RKO (cell line): ENCODE measurements at regions not wholly inside any gene's neighbourhood (a gene's known extent, or its start where the extent isn't known, plus 50 kb on each side); places are given as distances from the start of the nearest gene placed in this dataset.
"Not testable (repeated sequence)": the region's sequence is repeated elsewhere in the genome, so short reads cannot be mapped to it uniquely, and the experiment has no call there.

Source experiments
- DNase-seq: peaks from one replicate; pipeline ENCODE4 v3.0.0-alpha.2; 2016; ENCODE audit warnings: low spot score

DNA sequence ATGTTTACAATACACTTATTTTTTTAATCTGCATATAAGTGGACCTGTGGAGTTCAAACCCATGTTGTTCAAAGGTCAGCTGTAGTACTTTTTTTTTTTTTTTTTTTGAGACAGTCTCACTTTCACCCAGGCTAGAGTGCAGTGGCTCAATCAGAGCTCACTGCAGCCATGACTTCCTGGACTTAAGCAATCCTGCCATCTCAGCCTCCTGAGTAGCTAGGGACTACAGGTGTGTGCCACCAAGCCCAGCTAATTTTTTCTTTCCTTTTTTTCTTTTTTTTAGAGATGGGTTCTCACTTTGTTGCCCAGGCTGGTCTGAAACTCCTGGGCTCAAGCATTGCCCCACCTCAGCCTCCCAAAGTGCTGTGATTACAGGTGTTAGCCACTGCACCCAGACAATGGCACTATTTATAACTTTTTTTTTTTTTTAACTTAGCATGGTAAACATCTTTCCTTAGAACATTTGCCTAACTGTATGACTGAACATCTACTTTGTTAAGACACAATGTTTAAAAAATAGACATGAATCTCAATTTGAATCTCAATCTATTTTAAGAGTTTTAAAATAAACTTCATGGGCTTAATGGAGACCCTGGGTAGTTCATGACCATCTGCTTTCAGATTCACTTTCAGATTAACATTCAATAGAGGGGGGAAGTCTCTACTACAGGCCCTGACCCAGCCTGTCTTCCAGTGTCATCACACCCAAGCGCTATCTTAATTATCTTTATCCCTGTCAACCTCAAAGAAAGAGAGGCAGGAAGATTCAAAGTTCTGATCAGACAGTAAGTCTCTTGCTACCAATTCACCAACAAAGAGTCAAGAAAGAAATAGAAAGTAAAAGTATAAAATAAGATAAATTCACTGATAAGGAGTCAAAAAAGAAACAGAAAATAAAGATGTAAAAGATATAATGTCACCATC lies 97.7 kb upstream of the DOCK9 start:
- DNase-seq, result no peak

DNA sequence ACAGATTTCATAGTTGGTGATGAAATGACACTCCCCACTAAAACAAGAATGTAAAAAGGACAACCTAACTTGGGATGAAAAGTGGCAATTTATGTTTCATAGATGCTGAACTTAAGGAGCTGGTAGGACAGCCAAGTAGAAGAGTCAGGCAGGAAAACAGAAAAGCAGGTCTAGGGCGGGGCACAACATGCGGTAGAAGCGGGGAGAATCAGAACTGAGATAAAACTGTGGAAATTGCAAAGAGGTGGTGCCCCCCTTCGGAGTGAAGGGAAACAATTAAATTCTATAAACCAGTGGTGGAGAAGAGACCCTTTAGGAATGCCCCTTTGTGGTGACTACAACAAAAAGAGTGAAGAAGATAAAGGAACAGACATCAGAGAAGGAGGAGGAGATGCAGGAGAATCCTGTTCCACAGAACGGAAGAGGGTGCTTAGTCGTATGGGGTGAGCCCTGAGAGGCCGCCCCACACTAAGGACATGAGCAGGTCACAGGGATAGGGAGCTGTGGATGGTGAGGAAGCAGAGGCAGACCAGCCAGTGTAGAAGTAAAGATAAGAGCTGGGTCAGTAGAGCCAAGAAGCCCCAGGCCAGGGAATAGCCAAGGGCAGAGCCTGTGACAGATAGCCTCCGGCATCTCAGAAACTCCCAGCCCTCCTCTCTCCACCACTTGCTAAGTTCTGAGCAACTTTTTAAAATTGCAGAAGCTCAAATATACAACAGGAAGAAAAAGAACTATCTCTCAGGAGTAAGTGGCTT lies 100.3 kb upstream of the DOCK9 start:
- no peak for DNase-seq

DNA sequence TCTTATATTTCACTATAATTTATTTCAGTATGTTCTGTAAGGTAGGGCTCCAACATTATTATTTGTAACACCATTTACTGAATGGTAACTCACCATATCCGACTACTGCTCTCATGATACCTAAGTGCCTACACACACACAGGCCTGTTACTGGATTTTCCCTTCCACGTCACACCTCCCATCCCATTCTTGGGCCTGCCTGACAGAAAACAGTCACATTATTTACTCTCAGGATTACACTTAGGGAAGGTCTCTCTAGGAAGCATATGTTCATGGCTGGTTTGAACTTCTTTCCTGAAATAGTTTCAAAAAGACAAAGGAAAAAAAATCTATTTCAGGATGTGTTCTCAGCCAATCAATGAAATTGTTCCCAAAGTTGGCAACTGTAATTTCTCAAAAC lies 102.3 kb upstream of the DOCK9 start:
- no peak for DNase-seq

DNA sequence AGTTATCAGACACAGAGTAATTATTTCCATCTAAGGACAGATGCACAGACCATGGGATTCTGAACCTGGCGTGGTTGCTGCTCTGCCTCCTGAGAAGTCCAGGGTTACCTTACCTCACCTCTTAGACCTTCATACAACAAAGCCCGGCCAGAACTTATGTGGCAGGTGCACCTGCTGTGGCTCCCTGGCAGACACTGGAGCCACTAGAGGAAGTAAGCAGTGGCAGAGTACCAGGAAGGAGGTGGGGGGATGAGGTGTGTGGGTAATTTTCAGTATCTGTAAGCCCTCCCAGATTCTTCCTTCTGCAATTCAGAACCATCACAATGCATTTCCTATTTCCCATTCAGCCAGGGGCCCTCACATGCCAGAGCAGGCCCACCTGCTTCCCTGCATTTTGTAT lies 106.1 kb upstream of the DOCK9 start:
- DNase-seq, result no peak

DNA sequence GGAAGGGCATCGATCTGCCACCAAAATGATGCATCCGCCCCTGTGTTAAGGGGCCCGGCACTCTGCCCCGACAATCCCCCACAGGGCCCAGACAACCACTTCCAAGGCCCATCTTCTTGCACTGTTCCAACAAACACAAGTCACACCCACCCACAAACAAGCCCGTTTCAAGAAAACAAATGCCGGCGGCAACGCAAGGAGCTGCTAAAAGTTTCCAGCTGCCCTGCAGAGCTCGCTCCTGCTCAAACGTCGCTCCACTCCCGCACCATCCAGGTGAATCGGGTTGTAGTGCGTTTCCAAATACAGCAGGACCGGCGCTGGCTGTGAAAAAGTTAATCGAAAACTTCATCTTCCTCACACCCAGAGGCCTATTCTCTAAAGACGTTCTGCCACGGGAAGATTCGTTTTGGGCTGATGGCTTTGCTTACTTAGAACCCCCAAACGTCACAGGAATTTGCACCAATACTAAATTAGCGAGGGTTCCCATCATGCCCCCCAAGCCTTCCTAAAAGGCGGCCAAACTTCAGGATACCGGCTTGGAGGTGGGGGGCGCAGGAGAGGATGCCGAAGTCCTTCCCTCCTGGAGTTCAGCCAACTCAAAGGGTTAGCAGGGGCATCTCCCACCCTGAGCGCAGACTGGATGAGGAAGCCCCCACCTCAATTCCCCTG lies 107.4 kb upstream of the DOCK9 start:
- DNase-seq, result no peak

DNA sequence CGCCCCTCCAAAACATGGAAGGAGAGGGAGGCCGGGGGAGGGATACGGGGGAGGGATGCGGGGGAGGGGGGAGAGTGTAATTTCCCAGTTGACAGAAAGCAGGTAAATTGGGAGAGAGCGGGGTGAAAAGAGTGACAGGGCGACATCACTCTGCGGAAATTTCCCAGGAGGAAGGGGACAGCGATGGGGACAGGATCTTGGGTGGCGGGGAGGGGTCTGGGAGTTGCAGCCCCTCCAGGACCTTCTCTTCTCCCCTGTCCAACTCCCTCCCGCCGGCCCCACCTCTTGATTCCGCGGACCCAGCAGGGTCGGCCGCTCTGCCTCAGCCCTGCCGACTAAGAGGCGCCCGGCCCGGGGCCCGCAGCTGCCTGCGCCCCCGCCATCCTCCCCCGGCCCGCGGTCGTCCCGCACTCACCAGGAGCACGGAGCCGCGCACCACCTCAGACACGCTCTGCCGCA lies 108.0 kb upstream of the DOCK9 start:
- DNase-seq, result no peak

DNA sequence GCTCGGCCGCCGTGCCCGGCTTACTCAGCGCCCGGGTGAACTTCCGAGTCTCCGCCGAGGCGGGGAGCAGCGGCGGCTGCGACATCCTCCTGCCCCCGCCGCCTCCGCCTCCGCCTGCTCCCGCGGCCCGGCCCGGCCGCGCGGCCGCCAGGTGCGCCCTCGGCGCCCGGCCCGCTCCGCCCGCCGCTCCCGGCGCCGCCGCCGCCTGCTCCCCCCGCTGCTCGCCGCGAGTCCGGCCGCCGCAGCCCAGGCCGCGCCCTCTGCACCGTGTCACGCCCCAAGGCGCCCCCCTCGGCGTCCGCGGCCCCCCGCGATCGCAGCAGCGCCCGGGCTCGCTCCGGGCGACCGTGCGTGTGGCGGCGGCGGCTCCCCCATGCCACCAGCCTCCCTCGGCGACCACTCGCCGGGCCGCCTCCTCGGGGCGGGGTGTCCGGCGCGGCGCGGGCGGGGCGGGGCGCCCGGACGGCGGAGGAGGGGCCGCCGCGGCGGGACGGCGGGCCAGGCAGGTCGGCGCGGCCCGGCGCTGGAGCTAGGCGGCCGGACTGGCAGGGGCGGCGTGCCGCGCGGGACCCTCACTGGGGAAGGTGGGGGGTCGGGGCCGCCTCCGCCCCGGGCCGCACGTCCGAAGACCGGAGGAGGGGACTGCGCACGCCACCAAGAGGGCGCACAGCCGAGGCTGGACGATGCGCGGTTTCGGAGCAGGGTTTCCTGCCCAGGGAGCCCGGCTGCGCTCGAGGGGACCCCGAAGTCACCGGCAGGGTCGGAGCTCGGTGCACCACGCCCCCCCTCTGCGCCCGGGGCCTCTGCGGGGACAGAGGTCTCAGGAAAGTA lies 108.6 kb upstream of the DOCK9 start:
- peak; percentile 59 for DNase-seq

DNA sequence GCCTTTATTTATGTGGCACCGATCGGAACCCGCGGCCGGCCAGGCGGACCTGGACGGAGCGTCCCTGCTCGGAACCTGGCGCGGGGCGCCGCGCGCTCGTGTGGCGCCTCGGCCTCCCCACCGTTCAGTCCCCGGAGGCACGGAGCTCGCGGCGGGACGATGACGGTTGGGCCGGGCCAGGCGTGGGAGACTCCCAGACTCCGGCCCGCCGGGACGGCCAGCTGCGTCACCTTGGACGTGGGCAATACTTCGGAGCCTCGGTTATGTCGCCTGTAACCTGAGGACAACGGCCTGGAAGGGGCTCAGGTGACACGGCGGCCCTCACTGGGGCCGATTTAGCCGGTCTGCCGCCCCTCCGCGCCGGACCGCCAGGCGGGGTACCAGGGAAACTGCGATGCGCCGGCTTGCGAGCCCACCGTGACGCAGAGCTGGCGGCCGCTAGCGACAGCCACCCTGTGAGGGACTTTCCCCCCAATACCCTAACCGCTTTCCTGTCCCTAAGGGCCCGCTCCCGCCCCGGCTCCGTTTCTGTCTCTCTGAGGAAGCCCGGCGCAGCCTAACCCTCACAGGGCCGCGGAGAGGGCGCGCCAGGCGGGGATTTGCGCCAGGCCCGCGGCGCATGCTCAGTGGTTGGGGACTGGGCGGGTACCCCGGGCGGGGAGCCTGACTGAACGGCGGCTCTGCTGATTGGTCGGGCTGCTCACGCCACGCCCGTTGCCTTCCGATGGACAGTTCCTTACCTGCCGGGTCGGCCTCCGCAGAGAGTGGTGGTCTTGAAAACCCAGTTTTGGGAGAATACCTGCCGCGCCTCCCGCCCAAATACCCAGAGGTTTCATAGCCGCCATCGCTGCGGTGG lies 109.5 kb upstream of the DOCK9 start:
- DNase-seq, result peak; percentile 67

DNA sequence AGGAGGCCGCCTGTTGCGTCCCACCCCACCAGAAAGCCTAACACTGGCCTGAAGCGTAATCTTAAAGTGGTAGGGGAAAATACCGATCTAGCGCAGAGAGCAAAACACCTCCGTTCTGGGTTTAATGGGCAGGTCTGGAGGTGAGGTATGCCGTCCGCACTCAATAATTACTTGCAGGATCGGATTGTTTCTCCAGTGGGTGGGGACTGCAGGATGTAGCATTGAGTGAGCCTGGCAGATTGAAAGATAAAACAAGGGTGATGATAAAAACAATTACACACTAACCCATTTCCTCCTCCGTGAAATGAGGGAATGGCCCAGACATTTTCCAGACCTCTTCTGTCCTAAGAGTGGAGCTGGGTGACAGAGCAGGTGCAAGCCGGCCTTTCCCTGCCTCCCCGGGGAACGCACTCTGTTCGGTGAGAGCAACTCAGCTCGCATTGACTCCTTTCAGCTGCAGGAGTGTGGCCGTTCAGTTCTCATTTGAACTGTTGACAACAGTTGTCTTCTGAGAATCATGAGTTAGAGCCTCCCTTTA lies 110.2 kb upstream of the DOCK9 start:
- DNase-seq, result peak; percentile 0

DNA sequence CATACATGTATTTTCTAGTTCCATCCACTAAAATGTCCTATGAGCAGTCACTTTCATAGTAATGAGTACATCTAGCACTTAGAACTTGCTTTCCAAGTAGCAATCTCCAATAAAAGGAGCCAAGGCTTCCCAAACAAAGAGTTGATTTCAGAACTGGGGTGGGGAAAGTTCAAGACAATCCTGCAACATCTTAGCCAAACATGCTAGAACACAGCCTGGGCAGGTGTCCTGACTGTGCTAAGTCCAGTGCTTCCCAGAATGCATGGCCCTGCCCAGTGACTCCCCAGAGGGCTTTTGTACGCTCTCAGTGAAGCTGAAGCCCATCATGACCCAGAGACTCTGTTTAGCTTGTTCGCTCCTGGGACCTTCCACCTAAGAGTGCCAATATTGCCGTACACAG lies 106.7 kb upstream of the UBAC2 start:
- no peak for DNase-seq

DNA sequence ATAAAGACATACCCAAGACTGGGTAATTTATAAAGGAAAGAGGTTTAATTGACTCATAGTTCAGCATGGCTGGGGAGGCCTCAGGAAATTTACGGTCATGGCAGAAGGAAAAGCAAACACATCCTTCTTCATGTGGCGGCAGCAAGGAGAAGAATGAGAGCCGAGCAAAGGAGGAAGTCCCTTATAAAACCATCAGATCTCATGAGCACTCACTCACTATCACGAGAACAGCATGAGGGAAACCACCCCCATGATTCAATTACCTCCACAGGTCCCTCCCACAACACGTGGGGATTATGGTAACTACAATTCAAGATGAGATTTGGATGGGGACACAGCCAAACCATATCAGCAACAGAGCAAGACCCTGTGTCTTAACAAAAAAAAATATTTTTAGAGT lies 98.8 kb upstream of the UBAC2 start:
- not testable (repeated sequence) for DNase-seq

DNA sequence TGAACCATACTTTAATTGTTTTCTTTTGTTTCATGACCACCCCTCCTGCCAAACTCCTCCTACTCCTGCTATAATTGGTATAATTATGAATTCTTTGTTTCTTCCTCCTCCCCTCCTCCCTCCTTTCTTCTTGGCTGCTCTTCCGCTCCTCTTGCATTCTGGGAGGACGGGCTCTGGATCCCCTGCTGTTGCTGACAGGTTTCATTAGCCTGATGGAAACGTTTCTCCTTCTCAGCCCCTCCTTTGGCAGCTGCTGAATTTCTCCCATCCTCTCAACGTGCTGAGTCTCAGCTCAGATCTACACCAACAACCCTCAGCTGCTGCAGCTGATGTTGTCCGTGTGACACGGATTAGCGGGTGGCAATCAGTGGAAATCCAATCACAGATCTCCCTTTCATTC lies 97.1 kb upstream of the UBAC2 start:
- no peak for DNase-seq

DNA sequence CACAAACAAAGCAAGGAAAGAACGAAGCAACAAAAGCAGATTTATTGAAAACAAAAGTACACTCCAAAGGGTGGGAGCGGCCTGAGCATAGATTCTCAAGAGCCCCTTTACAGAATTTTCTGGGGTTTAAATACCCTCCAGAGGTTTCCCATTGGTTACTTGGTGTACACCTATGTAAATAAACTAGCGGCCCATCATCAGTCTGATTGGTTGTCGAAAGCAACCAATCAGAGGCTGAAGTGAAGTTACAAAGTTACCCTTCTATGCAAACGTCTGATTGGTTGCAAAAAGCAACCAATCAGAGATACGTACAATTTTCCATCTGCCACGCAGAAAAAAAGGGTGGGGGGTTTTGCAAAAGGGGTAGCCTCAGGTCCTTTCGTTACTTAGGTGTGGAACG lies 96.3 kb upstream of the UBAC2 start:
- no peak for DNase-seq

DNA sequence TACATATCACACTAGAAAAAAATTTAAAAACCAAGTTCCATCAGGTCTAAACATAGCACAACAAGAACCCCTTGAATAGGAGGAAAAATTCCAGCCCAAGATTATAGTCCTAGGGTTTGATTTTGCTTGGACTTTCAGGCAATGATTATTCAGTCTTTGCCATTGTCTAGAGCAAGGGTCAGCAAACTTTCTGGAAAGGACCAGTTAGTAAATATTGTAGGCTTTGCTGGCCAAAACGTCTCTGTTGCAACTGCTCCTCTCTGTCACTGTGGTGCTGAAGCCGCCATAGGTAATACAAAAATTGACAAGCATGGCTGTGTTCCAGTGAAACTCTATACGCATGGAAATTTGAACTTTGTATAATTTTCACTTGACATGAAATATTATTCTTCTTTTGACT lies 95.5 kb upstream of the UBAC2 start:
- no peak for DNase-seq

DNA sequence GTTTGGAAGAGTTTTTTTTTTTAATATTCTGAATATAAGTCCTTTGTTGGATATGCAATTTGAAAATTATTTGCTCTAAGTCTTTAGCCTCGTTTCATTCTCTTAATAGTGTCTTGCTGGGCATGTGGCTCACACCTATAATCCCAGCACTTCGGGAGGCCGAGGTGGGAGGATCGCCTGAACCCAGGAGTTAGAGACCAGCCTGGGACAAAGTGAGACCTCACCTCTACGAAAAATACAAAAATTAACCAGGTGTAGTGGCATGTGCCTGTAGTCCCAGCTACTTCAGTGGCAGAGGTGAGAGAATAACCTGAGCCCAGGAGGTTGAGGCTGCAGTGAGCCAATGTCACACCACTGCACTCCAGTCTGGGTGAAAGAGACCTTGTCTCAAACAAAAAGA lies 87.3 kb upstream of the UBAC2 start:
- no peak for DNase-seq

DNA sequence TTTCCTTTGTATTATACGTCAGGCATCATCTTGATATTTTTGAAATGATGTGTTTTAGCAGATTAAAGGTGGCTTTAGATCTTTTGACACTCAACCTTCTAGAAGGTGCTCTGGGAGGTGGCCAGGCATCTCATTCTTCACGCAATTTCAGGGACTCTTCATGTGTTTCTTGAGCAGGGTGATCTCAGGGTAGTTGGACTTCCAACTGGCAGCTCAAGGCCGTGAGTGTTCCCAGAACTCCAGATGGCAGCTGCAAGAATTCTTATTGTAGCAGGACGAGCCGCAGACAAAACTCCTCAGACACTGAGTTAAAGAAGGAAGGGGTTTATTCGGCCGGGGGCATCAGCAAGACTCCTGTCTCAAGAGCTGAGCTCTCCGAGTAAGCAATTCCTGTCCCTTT lies 82.5 kb upstream of the UBAC2 start:
- no peak for DNase-seq

DNA sequence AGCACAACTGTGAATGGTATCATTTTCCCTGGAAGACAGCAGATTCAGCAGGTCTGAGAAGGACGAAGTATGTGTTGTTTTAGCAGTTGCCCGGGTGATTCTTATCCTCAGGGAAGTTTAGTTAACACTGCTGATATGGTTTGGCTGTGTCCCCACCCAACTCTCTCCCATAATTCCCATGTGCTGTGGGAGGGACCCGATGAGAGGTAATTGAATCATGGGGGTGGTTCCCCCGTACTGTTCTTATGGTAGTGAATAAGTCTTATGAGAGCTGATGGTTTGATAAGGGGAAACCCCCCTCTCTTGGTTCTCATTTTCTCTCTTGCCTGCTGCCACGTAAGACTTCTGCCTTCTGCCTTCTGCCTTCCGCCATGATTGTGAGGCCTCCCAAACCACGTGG lies 81.0 kb upstream of the UBAC2 start:
- no peak for DNase-seq

DNA sequence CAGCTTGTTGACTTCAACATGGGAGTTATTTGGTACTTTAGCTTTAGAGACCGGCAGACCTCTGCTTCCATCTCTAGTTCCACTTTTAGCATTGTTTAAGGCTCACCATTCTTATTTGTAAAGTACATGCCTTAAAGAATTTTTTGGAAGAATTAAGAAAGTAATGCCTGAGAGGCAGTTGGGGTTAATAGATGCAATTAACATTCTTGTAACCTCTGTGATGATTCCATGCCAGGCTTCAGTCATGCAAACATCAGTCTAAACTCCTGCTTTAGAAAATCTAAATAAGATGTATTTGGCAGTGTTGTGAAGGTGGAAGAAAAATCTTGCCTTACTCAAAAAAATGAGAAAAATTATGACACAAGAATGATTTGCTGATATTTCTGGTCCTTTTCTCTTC lies 79.9 kb upstream of the UBAC2 start:
- no peak for DNase-seq

DNA sequence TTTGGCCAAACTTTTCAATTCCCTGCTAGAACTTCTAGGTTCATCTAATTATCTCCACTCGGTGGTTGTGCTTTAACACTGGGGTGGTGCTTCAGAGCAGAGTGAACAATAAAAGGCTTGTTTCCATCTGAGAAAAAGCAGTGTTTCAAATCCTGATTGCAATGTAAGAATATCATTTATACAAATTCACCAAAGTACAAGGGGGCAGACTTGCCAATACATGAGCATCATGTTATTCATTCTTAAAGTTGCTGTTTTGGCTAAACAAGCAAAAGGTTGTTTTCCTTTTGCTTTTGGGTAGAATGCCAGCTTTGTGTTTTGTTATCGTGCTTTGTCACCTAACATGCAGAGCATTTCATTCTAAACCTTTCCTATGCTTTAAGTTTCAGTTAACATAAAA lies 78.5 kb upstream of the UBAC2 start:
- no peak for DNase-seq
